ENCODE measurements at regions not wholly inside any gene's neighbourhood (a gene's known extent, or its start where the extent isn't known, plus 50 kb on each side); places are given as distances from the start of the nearest gene placed in this dataset.
A peak's percentile ranks its signal among the peaks of the same experiment; 100 is the strongest.

GRCh38 chr3:181290941-181291340, 301.4 kb upstream of the DNAJC19 start:
- no peaks in the 10 kb centered on the region for H3K27me3 ChIP-seq (replicated peaks; ENCODE audit: insufficient read depth, low read depth, low read length, poor library complexity)
- no peak overlapping the region for H3K27ac ChIP-seq (ENCODE audit: low read depth, low read length, poor library complexity, severe bottlenecking)
- peaks cover 10% of the 10 kb centered on the region for H3K4me1 ChIP-seq (ENCODE audit: insufficient read depth, low read length, poor library complexity, severe bottlenecking)
- no peaks in the 10 kb centered on the region for H3K9me3 ChIP-seq (ENCODE audit: low read depth, low read length, poor library complexity, severe bottlenecking)
- ChIA-PET CTCF (no interaction called here), POLR2A (ENCODE audit: low non-redundant PET) (no interaction called here)
- BruUV-seq (replicated peaks): no TSS peak
- peak; percentile 14 for DNase-seq (ENCODE audit: low spot score)
- intact Hi-C loops (cut with micrococcal nuclease; ENCODE audit: unreplicated experiment): no loop called here
- H3K4me3 ChIP-seq (ENCODE audit: low read depth, low read length, poor library complexity, severe bottlenecking): no peak overlapping the region
- TF ChIP-seq CTCF (conservative IDR thresholded peaks at IDR 0.05; ENCODE audit: low read depth, low read length) (no peak), EZH2 (IDR thresholded peaks at IDR 0.05; ENCODE audit: borderline replicate concordance, low read depth, low read length, poor library complexity, severe bottlenecking) (no peak)
- no peaks in the 10 kb centered on the region for H3K36me3 ChIP-seq (ENCODE audit: insufficient read depth, low read length, poor library complexity, severe bottlenecking)

GRCh38 chr3:181289306-181289705, 299.8 kb upstream of the DNAJC19 start:
- H3K4me1 ChIP-seq (ENCODE audit: insufficient read depth, low read length, poor library complexity, severe bottlenecking): peaks cover 10% of the 10 kb centered on the region
- POLR2A ChIA-PET (ENCODE audit: low non-redundant PET): no interaction called here
- no peak overlapping the region for H3K27ac ChIP-seq (ENCODE audit: low read depth, low read length, poor library complexity, severe bottlenecking)
- H3K4me3 ChIP-seq (ENCODE audit: low read depth, low read length, poor library complexity, severe bottlenecking): no peak overlapping the region
- H3K9me3 ChIP-seq (ENCODE audit: low read depth, low read length, poor library complexity, severe bottlenecking): no peaks in the 10 kb centered on the region
- H3K36me3 ChIP-seq (ENCODE audit: insufficient read depth, low read length, poor library complexity, severe bottlenecking): no peaks in the 10 kb centered on the region
- CTCF ChIA-PET: no interaction called here
- no peak for TF ChIP-seq EZH2 (IDR thresholded peaks at IDR 0.05; ENCODE audit: borderline replicate concordance, low read depth, low read length, poor library complexity, severe bottlenecking)
- TF ChIP-seq CTCF (conservative IDR thresholded peaks at IDR 0.05; ENCODE audit: low read depth, low read length): no peak
- H3K27me3 ChIP-seq (replicated peaks; ENCODE audit: insufficient read depth, low read depth, low read length, poor library complexity): no peaks in the 10 kb centered on the region
- BruUV-seq (replicated peaks): no TSS peak
- no peak for DNase-seq (ENCODE audit: low spot score)
- intact Hi-C loops (cut with micrococcal nuclease; ENCODE audit: unreplicated experiment): no loop called here

- ChIA-PET POLR2A (ENCODE audit: low non-redundant PET) (no interaction called here), CTCF (no interaction called here)
- Histone ChIP-seq H3K9me3 (ENCODE audit: low read depth, low read length, poor library complexity, severe bottlenecking) (no peaks in the 10 kb centered on the region), H3K27me3 (replicated peaks; ENCODE audit: insufficient read depth, low read depth, low read length, poor library complexity) (no peaks in the 10 kb centered on the region), H3K4me1 (ENCODE audit: insufficient read depth, low read length, poor library complexity, severe bottlenecking) (peaks cover 10% of the 10 kb centered on the region), H3K36me3 (ENCODE audit: insufficient read depth, low read length, poor library complexity, severe bottlenecking) (no peaks in the 10 kb centered on the region), H3K4me3 (ENCODE audit: low read depth, low read length, poor library complexity, severe bottlenecking) (no peak overlapping the region), H3K27ac (ENCODE audit: low read depth, low read length, poor library complexity, severe bottlenecking) (no peak overlapping the region)
- intact Hi-C loops (cut with micrococcal nuclease; ENCODE audit: unreplicated experiment): no loop called here
- DNase-seq (ENCODE audit: low spot score): no peak
- BruUV-seq (replicated peaks): no TSS peak
- TF ChIP-seq CTCF (conservative IDR thresholded peaks at IDR 0.05; ENCODE audit: low read depth, low read length) (no peak), EZH2 (IDR thresholded peaks at IDR 0.05; ENCODE audit: borderline replicate concordance, low read depth, low read length, poor library complexity, severe bottlenecking) (no peak)
These were observed 298.6 kb upstream of the DNAJC19 start for GRCh38 chr3:181288145-181288544.

Measured in A673 (cell line).